ENCODE measurements at regions not wholly inside any gene's neighbourhood (a gene's known extent, or its start where the extent isn't known, plus 50 kb on each side); places are given as distances from the start of the nearest gene placed in this dataset.

- TF ChIP-seq KDM4B (IDR thresholded peaks at IDR 0.05; ENCODE audit: borderline replicate concordance in 2 of 2, low read depth in 1 of 2) (no peak), ZBTB8A (IDR thresholded peaks at IDR 0.05; ENCODE audit: partially characterized antibody) (no peak), E2F3 (CRISPR knock-in tag; IDR thresholded peaks at IDR 0.05) (peak; percentile 40; the same call in 1 of the 2 replicates), ZFP30 (CRISPR knock-in tag; IDR thresholded peaks at IDR 0.05; ENCODE audit: borderline replicate concordance) (no peak), U2AF2 (optimal IDR thresholded peaks at IDR 0.05; ENCODE audit: low read depth, low read length) (no peak), KLF10 (CRISPR knock-in tag; IDR thresholded peaks at IDR 0.05) (no peak), ZNF584 (CRISPR knock-in tag; IDR thresholded peaks at IDR 0.05; ENCODE audit: low read depth) (0 out of 2 replicates have a peak, but pooled peaks have one; percentile 80), CTBP1 (IDR thresholded peaks at IDR 0.05; ENCODE audit: borderline replicate concordance) (no peak), ZNF175 (CRISPR knock-in tag; IDR thresholded peaks at IDR 0.05; ENCODE audit: low read depth) (0 out of 2 replicates have a peak, but pooled peaks have one; percentile 26), CBX8 (IDR thresholded peaks at IDR 0.05; ENCODE audit: borderline replicate concordance, extremely low read depth, low read depth, low read length, poor library complexity, severe bottlenecking) (no peak), CREB3 (tag; conservative IDR thresholded peaks at IDR 0.05; ENCODE audit: low read depth) (peak; percentile 34; the same call in 1 of the 2 replicates), EZH2 (IDR thresholded peaks at IDR 0.05; ENCODE audit: borderline replicate concordance, low read depth, low read length) (no peak), ZFX (CRISPR knock-in tag; IDR thresholded peaks at IDR 0.05) (no peak), TCF7 (IDR thresholded peaks at IDR 0.05; ENCODE audit: borderline replicate concordance) (no peak)
- TF ChIP-seq, protein P1, sequence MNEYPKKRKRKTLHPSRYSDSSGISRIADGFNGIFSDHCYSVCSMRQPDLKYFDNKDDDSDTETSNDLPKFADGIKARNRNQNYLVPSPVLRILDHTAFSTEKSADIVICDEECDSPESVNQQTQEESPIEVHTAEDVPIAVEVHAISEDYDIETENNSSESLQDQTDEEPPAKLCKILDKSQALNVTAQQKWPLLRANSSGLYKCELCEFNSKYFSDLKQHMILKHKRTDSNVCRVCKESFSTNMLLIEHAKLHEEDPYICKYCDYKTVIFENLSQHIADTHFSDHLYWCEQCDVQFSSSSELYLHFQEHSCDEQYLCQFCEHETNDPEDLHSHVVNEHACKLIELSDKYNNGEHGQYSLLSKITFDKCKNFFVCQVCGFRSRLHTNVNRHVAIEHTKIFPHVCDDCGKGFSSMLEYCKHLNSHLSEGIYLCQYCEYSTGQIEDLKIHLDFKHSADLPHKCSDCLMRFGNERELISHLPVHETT (CRISPR knock-in tag; conservative IDR thresholded peaks at IDR 0.05 in 1 of 2, IDR thresholded peaks at IDR 0.05 in 1 of 2): peak in 1 of 2 experiments; percentile 42; a peak in 1 of 4 replicates
These were observed 96.8 kb upstream of the PCBD1 start (continued) for GRCh38 chr10:70984986-70985722.

Data from K562 (cell line).